Fibroblast of skin of left biceps (primary cell): ENCODE measurements at regions not wholly inside any gene's neighbourhood (a gene's known extent, or its start where the extent isn't known, plus 50 kb on each side); places are given as distances from the start of the nearest gene placed in this dataset.

Experiments
- DNase-seq, 2 experiments: peaks; one replicate each; pipeline ENCODE4 v3.0.0-alpha.2; 2013; ENCODE audit warnings: low read depth in 2 of 2

DNA sequence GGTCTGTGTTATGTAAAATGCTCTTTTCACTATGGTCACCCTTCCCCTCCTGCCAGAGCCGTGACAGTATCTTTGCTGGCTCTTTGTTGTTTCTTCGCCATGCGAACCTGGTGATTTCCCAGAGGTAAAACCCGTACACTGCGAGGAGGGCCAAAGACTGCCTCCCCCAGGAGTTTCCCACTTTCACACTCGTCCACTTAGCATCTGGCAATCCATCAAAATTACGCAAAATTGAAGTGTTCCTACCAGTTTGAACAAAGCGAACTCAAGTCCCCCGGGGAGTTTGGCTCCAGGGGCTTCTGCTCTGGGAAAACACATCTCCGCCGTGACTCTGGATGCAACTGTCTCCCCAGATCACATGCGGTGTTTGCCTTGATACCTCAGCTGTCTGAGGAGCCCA, 239.9 kb downstream of the FAM43A start:
- DNase-seq = no peak

DNA sequence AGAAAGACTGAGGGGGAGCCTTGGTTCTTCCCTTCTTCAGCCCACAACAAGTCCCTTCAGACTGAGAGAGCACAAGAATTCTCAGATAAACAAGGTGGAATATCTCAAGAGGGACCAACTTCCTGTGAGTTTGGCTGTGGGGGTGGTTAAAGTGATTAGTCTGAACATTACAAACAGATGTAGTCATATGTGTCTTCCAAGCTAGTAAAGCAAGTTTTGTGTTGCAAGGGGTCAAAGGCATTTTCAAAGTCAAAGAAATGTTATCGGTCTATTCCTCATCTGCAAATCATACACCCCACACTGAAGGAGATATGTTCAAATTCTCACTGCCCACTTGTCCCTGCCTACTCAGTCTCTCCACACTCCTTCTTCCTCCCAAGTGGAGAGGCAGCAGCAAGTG, 242.5 kb downstream of the FAM43A start:
- peak; percentile 21 to 26 for DNase-seq

- no peak for DNase-seq
Observed at GRCh38 chr3:194928831-194929577, 243.3 kb downstream of the FAM43A start.

DNA sequence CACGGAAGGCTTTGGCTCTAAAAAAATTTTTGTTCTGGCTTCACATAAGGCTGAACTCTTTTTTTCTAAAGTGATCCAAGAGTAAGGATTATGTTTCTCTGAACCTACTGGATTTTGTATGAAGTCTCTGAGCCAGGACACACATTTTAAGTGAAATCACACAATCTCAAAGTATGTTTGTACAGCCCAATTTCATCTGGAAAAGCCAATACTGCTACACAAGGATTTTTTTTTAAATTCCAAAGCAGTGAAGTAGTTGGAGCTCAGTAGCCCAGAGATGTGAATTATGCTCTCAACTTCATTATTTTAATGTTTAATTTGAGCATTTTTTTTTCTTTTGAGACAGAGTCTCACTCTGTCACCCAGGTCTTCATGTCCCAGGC, 243.9 kb downstream of the FAM43A start:
- no peak for DNase-seq

- peak; percentile 64 to 70 for DNase-seq
Observed at GRCh38 chr3:194930377-194931204, 244.9 kb downstream of the FAM43A start.

GRCh38 chr3:194931347-194931746, 245.7 kb downstream of the FAM43A start:
- DNase-seq = no peak

DNA sequence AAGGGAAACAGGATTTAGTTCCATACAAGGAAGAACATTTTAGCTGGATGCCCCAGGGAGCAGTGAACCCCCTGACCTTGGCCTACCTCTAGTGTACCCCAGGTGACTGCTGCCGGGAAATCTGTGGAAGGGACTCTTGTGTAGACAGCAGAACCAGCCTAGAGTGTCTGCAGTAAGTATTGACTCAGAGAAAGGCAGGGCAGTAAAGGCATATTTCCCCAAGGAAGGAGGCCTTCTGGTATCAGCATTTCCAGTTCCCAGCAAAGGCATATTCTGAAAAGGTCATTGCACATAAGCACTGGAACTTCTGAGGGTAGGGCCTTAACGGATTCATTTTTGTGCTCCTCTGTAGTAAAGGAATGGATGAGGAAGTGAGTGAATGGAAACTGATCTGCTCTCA, 246.2 kb downstream of the FAM43A start:
- no peak for DNase-seq

- DNase-seq = no peak
Observed at GRCh38 chr3:194933465-194933864, 247.8 kb downstream of the FAM43A start.

GRCh38 chr3:194935061-194935460, 249.4 kb downstream of the FAM43A start:
- DNase-seq = no peak

DNA sequence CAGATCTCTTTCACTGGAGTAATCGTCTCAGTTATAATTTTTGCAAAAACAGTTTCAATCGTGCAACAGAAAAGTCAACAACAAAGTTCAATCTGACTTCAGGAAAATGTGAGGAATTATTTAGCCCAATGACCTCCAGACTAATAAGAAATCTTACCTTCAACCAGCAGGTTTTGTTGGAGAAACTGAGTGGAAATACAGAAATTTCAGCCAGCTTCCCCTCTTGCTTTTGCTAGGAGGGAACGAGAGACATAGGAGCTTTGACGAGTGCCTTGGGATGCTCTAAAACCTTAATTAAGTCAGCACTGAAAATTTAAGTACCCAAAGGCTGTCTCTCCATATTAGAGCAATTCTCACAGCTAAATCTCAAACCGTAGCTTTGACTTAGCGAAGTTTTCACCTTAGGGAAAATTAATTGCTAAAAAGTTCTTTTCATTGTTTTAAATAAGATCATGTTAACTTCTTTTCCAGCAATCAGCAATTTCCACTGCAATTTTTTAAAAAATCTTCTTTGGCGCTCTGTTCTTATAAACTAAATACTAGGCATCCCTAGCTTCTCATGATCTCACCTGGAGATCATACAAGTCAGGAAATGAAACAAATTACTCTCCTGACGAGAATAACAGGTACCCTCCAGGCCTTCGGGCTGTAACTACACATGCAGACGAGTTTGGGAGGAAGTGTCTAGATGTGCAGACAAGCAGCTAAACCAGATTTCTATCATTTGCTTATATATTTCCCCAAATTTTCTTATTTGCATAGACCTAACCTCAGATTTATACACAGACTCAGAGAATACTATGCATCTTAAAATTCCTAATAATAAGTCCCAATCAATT, 250.2 kb downstream of the FAM43A start:
- DNase-seq = no peak

GRCh38 chr3:194936659-194937058, 251.0 kb downstream of the FAM43A start:
- DNase-seq = no peak

DNA sequence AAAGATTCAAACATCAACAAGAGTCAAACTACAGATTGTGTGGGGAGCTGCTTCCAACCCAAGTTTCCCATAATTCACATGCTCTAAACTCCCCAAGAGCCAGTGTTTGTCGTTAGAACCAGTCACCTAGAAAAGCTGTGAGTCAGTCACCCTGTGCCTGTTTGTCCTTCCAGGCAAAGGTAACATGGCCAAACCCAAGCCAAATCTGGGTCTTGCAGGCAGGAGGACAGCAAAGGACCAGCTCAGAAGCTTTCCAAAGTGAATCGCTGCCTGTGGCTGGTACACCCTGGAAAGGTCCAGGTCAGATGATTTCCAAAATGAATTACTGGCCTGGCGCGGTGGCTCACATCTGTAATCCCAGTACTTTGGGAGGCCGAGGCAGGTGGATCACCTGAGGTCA, 251.5 kb downstream of the FAM43A start:
- DNase-seq = no peak

GRCh38 chr3:194937882-194938321, 252.2 kb downstream of the FAM43A start:
- no peak for DNase-seq

DNA sequence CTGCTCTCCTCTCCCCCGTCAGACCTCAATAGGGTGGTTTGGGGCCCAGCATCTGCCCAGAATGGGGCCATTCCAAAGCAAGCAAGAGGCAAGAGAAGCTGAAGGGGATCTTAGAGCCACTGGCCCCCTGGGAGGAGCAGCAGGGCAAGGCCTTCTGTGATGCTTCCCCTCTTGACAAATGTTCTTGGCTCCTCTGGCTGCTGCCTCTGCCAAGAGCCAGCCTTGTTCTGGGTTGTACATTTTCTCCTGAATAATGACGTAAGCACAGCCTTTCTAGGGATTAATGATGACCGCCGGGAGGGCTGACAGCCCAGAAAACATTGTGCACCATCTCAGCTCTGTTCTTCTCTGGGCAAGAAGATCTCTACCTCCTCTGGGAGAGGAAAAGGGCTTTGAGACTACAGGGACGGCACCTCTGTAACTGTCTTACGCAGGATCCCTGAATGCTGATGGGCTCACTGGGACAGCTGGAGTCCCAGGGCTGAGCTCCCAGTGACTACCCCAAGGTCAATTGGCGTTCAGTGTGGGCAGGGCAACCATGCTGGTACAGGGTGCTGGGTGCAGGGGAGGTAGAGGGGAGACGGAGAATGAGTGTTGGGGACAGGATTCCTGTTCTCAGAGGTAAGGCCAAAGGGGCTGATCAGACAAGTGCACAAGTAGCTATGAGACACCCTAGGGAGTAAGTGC, 253.3 kb downstream of the FAM43A start:
- no peak for DNase-seq

DNA sequence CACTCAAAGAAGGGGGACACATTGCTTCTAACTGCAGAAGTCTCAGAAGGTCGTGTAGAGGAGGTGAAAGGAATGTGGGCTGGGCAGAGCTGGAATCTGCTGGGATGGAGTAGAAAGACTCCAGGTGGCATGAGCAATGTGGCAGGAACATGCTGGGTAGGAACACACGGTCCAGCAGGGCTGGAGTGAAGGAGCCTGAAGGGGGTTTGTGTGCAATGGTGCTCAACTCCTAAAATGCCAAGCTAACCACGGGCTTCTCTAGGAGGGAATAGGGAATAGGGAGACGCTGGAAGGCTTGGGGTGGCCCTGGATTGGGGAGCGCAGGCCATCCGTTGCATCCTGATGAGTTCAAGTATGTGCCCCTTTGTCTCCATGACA, 253.8 kb downstream of the FAM43A start:
- DNase-seq = no peak

- DNase-seq = no peak
Observed at GRCh38 chr3:194939949-194940770, 254.5 kb downstream of the FAM43A start.

DNA sequence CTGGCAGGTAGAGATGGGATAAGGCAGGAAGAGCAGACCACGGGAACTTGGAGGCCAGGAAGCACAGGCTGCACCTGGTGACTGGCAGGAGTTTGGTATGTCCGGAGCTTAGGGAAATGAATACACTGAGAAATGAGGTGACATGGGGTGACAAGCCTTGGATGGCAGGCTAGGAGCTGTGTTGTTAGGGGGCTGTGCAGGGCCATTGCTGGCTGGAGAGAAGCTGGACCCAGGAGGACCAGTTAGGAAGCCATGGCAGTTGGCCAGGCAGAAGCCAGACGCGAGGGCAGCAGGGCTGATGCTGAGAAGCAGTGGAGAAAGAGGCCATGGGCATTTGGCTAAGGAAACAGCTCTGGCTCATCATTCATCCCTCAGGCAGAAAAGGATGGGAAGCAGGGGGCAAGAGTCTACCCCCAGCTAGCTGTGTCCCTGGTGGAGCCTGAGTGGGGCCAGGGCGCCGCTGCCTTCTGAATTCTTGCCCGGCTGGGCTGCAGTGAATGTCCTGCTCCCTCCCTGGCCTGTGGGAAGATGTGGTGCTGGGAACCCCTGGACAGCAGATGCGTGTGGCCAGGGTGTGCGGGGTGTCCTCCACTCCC, 255.8 kb downstream of the FAM43A start:
- no peak for DNase-seq

- no peak for DNase-seq
Observed at GRCh38 chr3:194941956-194942511, 256.4 kb downstream of the FAM43A start.

GRCh38 chr3:194944526-194944925, 258.8 kb downstream of the FAM43A start:
- DNase-seq = no peak

- DNase-seq = no peak
Observed at GRCh38 chr3:194945508-194945907, 259.8 kb downstream of the FAM43A start.
